ENCODE measurements at regions not wholly inside any gene's neighbourhood (a gene's known extent, or its start where the extent isn't known, plus 50 kb on each side); places are given as distances from the start of the nearest gene placed in this dataset.

- DNase-seq = no peak
Measured at GRCh38 chr9:89774858-89775370, 170.1 kb downstream of the GADD45G start.

GRCh38 chr9:89775641-89776040, 170.8 kb downstream of the GADD45G start:
- DNase-seq = no peak

GRCh38 chr9:89776795-89777525, 172.1 kb downstream of the GADD45G start:
- DNase-seq = no peak

GRCh38 chr9:89777544-89777943, 172.7 kb downstream of the GADD45G start:
- DNase-seq = no peak

GRCh38 chr9:89778100-89779090, 173.6 kb downstream of the GADD45G start:
- DNase-seq = no peak

GRCh38 chr9:89779405-89780203, 174.8 kb downstream of the GADD45G start:
- DNase-seq = no peak

- DNase-seq = no peak
Measured at GRCh38 chr9:89780959-89781358, 176.1 kb downstream of the GADD45G start.

- DNase-seq = no peak
Measured at GRCh38 chr9:89781838-89782540, 177.2 kb downstream of the GADD45G start.

GRCh38 chr9:89786655-89787054, 181.8 kb downstream of the GADD45G start:
- peak; percentile 3 for DNase-seq

- no peak for DNase-seq
Measured at GRCh38 chr9:89787595-89787994, 182.8 kb downstream of the GADD45G start.

- no peak for DNase-seq
Measured at GRCh38 chr9:89788434-89788833, 183.6 kb downstream of the GADD45G start.

GRCh38 chr9:89789922-89790510, 185.2 kb downstream of the GADD45G start:
- DNase-seq = no peak

GRCh38 chr9:89790542-89791109, 185.8 kb downstream of the GADD45G start:
- DNase-seq = no peak

- no peak for DNase-seq
Measured at GRCh38 chr9:89791754-89792153, 186.9 kb downstream of the GADD45G start.

- DNase-seq = no peak
Measured at GRCh38 chr9:89792189-89793123, 187.6 kb downstream of the GADD45G start.

- no peak for DNase-seq
Measured at GRCh38 chr9:89793124-89793495, 188.3 kb downstream of the GADD45G start.

GRCh38 chr9:89793551-89793950, 188.7 kb downstream of the GADD45G start:
- DNase-seq = no peak

- no peak for DNase-seq
Measured at GRCh38 chr9:89794918-89795317, 190.1 kb downstream of the GADD45G start.

- DNase-seq = no peak
Measured at GRCh38 chr9:89795538-89796195, 190.9 kb downstream of the GADD45G start.

GRCh38 chr9:89796606-89797005, 191.8 kb downstream of the GADD45G start:
- DNase-seq = no peak

Measured in CD4-positive, alpha-beta T cell treated with Interleukin-10 for 1 hour (primary cell).